ENCODE measurements at regions not wholly inside any gene's neighbourhood (a gene's known extent, or its start where the extent isn't known, plus 50 kb on each side); places are given as distances from the start of the nearest gene placed in this dataset.

- peaks cover 0 to 17% of the 10 kb centered on the region in 2 donors for H3K9me3 ChIP-seq
- DNase-seq (no peak), ATAC-seq (no peak)
- no peaks in the 10 kb centered on the region for H3K36me3 ChIP-seq
- TF ChIP-seq CTCF (IDR thresholded peaks at IDR 0.05) = no peak
- intact Hi-C loops (cut with DNase I) = no loop called here
- no peak overlapping the region for H3K4me3 ChIP-seq
- no peaks in the 10 kb centered on the region for H3K27me3 ChIP-seq
- H3K27ac ChIP-seq = no peak overlapping the region
- no peaks in the 10 kb centered on the region for H3K4me1 ChIP-seq
Observed at GRCh38 chr5:8844206-8844605, 701.7 kb downstream of the SEMA5A start.

- no peak overlapping the region for H3K27ac ChIP-seq
- no peak for DNase-seq
- no peaks in the 10 kb centered on the region for H3K4me1 ChIP-seq
- no peak for ATAC-seq
- no peak overlapping the region for H3K4me3 ChIP-seq
- intact Hi-C loops (cut with DNase I) = no loop called here
- peaks cover 0 to 17% of the 10 kb centered on the region in 2 donors for H3K9me3 ChIP-seq
- no peak for TF ChIP-seq CTCF (IDR thresholded peaks at IDR 0.05)
- H3K27me3 ChIP-seq = no peaks in the 10 kb centered on the region
- H3K36me3 ChIP-seq = no peaks in the 10 kb centered on the region
Observed at GRCh38 chr5:8844847-8845246, 701.0 kb downstream of the SEMA5A start.

GRCh38 chr5:8845296-8845695, 700.6 kb downstream of the SEMA5A start:
- ATAC-seq (no peak), DNase-seq (no peak)
- Histone ChIP-seq H3K9me3 (peaks cover 0 to 15% of the 10 kb centered on the region in 2 donors), H3K27ac (no peak overlapping the region), H3K4me3 (no peak overlapping the region), H3K27me3 (no peaks in the 10 kb centered on the region), H3K4me1 (no peaks in the 10 kb centered on the region), H3K36me3 (no peaks in the 10 kb centered on the region)
- no peak for TF ChIP-seq CTCF (IDR thresholded peaks at IDR 0.05)
- intact Hi-C loops (cut with DNase I) = no loop called here

- Histone ChIP-seq H3K4me3 (no peak overlapping the region), H3K27me3 (no peaks in the 10 kb centered on the region), H3K9me3 (no peaks in the 10 kb centered on the region), H3K36me3 (no peaks in the 10 kb centered on the region), H3K27ac (no peak overlapping the region), H3K4me1 (no peaks in the 10 kb centered on the region)
- DNase-seq (no peak), ATAC-seq (no peak)
- no peak for TF ChIP-seq CTCF (IDR thresholded peaks at IDR 0.05)
- intact Hi-C loops (cut with DNase I) = no loop called here
Observed at GRCh38 chr5:8848366-8848765, 697.5 kb downstream of the SEMA5A start.

- ATAC-seq (no peak), DNase-seq (no peak)
- Histone ChIP-seq H3K4me3 (no peak overlapping the region), H3K36me3 (no peaks in the 10 kb centered on the region), H3K9me3 (no peaks in the 10 kb centered on the region), H3K27me3 (no peaks in the 10 kb centered on the region), H3K4me1 (no peaks in the 10 kb centered on the region), H3K27ac (no peak overlapping the region)
- intact Hi-C loops (cut with DNase I) = no loop called here
- no peak for TF ChIP-seq CTCF (IDR thresholded peaks at IDR 0.05)
Observed at GRCh38 chr5:8848997-8849594, 696.8 kb downstream of the SEMA5A start.

Data from left lung (tissue), 4 donors.